GM04503 (cell line): ENCODE measurements at regions not wholly inside any gene's neighbourhood (a gene's known extent, or its start where the extent isn't known, plus 50 kb on each side); places are given as distances from the start of the nearest gene placed in this dataset.
"Not testable (repeated sequence)": the region's sequence is repeated elsewhere in the genome, so short reads cannot be mapped to it uniquely, and the experiment has no call there.

Experiments used
- DNase-seq: peaks from one replicate; pipeline ENCODE4 v3.0.0-alpha.2; 2012; ENCODE audit warnings: low read depth

DNA sequence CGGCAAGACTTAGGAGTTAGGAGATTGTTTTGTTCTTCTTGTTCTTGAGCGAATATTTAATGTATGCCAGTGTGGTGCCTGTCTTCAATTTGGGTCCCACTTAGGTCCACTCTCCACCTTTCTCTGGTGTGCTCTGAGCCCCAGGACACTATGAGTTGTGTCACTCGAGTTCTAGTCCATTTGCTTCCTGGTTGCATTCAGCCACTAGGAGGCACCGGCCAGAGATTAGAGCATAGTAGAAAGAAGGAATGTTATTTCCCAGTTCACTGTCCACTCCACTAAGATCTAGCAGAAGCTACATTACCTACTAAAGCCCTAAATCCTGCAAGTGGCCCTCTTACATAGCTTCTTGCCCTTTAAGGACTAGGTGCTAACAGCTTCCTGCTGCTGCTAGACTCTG is 326.9 kb downstream of the NAF1 start:
- DNase-seq: no peak

DNA sequence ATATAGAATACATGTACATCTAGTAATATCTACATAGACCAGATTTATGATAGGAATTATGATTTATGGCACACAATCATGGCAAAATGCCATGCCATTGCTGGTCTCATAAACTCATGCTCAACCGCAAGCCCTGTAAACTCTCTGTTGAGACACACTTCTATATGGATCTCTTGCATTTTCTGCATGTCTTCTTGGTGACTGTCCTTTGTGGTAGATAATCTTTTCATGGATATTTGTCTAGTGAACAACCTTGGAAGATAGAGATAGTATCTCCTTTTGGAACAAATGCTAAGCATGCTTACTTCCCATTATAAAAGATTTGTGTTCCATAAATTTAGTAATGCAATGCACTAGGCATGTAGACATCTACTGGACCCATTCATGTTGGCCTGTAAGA is 328.0 kb downstream of the NAF1 start:
- no peak for DNase-seq

DNA sequence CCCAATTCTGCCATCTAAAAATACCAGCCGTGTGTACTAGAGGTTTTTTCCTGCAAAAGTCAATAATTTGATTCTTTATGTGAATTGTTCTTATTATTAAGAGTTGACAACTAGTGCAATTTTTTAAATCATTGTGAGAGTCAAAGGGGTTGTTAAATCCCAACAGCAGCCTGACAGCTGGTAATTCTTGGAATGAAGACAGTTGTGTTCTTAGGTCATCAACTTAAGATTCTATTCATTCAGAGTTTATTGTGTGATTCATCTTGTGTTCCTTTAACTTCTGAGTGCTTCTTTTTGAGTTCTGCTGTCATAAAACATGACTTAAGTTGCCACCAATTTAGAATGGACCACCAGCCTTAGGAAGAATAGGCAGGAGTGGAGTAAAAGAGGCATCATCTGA is 329.0 kb downstream of the NAF1 start:
- DNase-seq: no peak

DNA sequence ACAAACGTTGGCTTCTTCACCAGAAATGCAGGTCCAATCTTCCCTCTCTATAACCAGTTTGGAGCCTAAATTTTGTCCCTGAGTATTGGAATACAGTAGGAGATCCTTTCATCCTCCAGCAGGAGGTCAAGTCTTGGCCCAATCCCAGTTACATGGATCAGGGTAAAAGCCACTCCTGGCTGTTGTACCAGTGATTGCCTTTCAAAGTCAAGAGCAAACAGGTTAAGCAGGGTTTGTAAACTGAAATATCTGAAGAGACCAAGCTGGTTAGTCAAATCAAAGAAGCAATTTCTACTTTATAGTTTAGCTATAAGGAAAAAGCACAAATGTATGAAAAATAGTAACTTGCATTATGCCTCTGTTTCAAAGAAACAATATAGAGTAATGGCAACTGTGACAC is 329.4 kb downstream of the NAF1 start:
- DNase-seq: no peak

DNA sequence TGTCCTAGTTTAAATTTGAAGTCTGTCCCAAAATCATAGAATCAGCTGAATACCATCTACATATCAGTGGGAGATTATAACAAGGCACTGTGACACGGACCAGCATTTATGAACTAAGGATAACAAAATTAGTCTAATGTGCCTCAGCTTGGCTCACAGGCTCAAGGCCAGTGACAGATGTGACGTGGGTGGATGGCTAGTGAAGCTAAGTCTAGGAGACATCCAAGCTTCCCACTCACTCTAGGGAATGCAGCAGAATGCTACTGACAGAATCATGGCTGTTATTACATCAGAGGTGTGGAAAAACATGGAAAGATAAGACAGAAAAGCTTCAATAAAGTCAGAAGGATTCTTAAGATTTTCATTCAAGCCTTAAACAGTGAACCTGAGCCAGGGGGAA is 329.9 kb downstream of the NAF1 start:
- DNase-seq: no peak

DNA sequence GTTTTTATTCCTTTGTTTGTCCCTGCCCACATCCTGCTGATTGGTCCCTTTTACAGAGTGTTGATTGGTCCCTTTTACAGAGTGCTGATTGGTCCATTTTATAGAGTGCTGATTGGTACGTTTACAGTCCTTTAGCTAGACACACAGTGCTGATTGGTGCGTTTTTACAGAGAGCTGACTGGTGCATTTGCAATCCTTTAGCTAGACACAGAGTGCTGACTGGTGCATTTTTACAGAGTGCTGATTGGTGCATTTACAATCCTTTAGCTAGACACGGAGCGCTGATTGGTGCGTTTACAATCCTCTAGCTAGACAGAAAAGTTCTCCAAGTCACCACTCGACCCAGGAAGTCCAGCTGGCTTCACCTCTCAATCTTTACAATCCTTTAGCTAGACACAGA is 330.4 kb downstream of the NAF1 start:
- DNase-seq: not testable (repeated sequence)

DNA sequence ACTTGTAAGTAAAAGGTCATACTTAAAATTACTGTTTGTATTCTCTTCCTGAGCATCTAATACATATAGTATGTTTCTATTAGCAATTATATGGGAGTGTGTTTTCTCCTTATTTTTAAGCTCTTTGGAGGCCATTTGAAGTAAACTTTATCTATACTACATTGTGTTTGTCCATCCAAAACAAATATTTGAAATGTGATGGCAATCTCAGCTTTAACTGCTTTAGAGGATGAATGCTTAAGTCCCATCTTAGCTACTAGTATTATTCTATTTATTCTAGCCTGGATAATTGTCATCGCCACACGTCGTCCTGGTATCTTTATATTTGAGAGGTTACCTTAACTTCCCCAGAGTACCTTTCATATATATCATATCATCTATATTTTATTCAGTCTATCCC is 335.8 kb downstream of the NAF1 start:
- DNase-seq: no peak

DNA sequence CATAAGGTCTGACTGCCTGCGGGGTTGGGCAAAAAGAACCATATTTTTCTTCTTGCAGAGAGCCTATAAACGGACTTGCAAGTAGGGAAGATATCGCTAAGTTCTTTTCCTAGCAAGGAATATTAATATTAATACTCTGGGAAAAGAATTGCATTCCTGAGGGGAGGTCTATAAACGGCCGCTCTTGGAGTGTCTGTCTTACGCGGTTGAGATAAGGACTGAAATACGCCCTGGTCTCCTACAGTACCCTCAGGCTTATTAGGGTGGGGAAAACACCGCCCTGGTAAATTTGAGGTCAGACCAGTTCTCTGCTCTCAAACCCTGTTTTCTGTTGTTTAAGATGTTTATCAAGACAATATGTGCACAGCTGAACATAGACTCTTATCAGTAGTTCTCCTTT is 349.3 kb downstream of the NAF1 start:
- DNase-seq: not testable (repeated sequence)

DNA sequence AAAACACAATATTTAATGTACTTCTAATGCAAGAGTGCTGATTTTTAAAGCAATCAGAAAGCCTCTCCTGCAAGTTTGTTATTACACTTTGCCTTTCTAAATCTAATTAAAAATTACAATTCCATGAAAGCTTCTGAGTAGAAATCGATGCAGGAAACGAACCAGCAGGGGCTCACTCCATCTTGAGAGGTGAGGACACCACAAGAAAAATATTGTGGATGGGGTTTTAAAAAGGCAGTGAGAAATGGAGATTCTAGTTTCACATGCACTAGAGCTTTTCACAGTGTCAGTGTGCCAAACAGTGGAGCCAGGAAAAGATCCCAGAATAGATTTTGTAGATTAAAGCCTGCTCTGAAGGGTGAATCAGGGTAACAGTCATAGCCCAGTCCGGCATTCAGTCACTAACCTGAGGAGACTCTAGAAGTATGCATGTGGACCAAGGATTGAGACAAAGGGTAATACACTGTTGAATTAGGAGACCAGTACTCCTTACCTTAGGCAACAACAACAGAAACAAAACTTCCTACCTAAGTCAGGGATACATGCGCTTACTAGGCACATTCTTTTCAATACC is 362.3 kb downstream of the NAF1 start:
- DNase-seq: no peak

DNA sequence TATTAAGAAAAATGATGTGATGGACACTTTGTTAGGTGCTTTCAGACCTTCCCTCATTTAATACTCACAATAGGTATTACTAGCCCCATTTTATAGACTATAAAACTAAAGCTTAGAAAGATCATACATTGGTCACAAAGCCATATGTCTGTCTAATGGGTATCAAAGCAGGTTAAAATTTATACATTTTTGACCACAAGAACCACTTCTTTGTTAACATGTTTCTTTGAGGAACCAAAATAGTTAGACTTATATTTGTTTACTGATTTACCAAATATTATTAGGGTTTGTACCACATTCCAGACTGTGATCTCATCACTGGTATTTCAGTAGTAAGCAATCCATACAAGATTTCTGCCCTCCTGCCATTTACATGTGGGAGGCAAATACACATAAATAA is 363.3 kb downstream of the NAF1 start:
- DNase-seq: no peak

DNA sequence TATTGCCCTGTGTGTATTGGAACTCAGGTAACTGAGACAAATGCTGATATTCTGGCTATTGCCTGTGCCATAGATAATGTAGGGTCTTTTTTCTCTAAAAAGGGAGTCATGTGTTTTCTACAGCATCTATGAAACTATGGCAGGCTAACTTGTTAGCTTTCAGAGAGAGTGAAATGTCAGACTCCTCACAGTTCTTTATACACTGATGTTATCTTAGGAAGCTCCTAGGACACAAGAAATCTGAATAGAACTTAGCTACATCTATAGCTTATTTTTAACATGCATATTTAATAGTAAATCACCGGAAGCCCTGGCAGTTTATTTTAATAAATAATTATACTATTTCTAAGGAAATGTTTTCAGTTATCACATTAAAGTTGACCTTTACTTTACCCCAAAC is 369.6 kb downstream of the NAF1 start:
- no peak for DNase-seq

DNA sequence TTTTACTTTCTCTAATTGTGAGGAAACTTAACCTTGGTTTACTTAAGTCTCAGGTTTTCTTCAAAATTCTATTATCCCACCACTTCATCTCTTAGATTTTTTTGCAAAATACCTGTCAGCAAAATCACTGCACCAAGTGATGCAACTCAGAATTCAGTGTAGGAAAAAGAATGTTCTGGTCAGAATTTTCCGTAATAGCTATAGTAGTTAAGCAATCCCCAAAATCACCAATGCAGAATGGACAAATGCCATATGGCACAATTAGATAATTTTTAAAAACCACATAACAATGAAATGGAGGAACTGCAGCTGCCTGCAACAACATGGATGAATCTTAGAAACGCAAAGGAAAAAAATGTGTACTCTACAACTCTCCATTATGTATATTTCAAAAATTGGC is 373.1 kb downstream of the NAF1 start:
- DNase-seq: no peak

DNA sequence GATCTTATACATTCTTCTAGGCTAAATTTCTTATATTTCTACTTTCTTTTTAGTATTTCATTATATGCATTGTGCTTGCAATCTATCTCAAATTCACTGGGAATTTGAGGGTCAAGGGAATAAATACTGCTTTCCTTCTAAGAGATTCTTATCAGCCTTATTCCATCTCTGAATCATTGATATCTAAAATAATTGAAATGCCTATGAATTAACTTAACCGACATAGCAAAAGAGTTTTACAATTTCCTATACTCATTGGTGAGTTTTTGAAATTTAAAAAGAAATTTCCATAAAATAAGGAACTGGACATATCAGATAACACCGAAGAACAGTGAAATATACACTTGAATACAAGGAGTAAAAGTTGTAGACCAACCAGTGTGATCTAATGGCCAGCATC is 373.7 kb downstream of the NAF1 start:
- DNase-seq: no peak

DNA sequence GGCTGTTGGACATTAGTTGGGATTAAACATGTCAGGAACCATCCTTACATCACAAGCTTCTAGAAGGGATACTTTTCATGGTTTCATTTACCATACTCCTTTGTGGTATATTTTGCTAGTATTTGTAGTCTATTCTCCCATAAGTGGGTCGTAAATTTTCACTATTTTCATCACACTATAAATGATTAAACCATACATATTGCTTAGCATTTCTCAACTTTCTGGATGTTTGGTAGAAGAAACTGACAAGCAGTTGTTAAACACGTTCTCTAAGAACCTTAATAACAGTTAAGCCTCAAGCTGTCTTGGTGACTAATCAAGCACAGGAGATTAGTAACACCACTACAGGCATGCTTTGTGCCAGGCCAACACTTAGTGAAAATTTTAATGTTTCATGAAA is 375.5 kb downstream of the NAF1 start:
- no peak for DNase-seq

DNA sequence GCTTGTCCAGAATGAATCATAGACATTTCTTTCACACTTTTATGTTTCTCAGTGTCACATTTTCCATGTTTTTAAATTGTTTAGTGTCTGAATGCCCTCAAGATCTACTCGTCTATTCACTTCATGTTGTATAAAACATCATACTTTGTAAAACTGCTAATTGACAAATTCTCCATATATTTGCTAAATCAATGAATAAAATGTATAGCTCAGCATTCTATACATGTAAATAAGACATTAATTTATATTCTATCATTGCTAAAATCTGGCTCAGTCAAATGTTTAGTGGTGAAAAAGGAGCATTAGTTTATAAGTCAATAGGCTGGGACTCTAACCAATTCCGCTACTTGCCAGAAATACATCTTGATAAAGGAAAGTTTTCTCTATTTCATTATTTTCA is 379.6 kb downstream of the NAF1 start:
- no peak for DNase-seq

DNA sequence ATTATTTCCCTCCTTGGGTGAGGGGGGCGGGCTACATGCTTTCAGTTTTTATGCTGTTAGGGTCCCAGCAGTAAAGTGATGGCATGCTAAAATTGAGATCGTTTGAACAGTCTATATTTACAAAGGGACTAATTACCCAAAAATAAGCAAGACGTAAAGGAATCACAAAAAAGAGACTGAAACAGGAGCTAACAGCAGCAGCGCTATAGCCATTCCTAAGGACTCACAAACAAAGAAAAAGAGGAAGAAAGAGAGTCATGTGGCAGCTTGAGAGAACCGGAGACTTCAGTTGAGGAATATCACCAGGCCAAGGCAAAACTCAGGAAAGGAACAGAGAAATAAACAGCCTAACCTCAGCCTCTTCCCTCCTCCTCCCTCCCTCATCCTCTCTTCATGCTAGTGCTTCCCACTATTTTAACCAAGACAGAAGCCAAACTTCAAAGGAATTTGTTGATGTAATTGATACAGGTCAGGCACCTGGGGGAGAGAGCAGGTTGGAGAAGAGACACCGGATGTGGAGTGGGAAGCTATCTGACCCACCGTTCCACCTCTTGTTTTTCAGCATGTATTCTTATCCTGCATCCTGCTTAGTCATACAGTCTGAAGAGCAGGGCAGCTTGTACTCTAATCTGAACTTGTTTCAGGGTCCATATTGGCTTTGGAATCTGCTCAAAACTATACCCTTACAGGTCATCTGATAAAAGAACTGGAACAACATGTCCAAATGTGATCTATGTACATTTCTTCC is 383.7 kb downstream of the NAF1 start:
- no peak for DNase-seq

DNA sequence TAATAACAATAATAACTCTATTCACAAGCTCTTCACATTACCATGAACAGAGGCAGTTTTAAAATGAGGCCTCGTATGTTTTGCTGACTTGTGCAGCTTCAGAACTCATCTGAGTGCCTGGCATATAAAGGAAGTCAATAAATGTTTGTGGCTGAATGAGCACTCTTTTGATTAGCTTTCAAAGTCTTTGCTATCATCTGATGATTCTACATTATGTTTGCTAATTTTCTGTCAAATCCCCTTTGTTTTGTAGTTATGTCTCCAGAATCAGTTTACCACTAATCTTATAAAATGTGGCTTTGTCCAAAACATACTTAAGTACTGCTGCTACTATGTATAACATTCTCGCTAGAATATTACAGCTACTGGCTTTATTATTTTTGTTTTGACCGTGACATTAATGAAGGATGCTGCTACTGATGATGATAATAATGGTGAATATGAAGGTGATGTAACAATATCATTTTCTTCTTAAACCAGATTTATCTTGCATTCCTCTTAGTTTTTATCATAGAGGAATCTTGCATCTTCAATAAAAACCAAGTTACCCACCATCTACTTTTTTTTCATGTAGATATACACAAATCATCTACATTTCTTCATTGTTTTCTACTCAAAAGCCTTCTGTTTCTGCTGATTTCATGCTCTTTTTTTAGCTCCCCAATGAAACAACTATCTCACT is 384.5 kb downstream of the NAF1 start:
- no peak for DNase-seq

DNA sequence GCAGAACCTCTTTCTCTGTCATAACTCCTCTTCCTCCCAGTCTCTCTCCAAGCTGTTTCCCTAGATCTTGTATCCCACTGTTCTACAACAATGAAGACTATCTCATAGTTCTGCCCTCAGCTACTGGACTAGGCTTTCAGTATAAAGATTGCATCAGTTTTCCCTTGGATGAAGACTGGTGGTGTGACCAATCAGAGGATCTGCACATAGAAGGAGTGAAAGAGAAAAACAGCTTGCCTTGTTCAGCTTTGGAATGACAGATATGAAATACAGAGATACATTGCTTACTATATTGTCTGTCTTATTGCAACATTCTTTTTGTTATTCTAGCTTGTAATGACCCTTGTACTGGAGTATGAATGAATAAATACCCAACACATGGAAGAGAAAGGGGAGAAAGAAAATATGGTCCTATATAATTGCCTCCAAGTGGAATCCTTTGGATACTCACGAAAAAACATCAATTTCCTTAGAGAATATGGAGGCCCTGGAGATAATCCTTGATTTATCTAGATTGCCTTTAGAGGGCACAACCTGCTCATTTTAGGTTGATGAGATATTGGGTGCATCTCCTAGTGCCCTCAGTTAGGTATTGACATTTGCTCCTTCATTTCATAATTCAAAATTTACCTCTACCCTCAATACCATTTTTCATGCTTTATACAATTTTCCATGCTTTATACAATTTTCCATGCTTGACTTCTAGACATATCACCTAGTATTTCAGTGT is 395.8 kb downstream of the NAF1 start:
- no peak for DNase-seq

DNA sequence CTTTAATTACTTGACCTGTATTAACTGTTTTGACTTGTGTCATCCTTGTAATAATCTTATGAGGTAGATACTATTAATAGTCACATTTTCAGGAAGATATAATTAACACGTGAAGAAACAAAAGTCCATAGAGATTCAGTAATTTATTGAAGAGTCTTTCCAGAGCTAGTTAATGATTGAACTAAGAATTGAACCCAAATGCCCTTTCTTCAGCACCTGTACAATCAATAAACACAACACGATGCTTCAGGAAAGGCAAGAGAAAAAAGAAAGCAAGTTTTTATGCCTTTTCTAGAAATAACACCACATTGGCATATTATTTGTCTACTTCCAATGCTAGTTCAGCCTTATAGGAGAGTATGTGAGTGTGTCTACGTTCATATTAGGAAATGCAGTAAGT is 399.6 kb downstream of the NAF1 start:
- no peak for DNase-seq

DNA sequence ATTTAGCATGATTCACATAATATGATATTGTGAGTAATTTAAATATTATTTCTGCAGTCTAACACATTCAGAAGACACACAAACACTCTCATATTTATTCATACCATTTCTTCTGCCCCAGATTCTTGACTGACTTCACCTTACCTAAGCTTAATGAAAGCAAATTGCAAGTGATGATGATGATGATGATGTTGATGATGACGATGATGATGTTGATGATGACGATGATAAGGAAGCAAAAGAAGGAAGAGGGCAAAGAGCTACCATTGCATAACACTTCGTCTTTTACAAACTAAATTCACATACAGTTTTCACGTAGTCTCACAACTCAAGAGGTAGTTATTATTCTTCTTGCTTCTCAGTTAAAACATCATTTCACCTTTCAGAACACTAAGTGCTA is 404.7 kb downstream of the NAF1 start:
- no peak for DNase-seq

DNA sequence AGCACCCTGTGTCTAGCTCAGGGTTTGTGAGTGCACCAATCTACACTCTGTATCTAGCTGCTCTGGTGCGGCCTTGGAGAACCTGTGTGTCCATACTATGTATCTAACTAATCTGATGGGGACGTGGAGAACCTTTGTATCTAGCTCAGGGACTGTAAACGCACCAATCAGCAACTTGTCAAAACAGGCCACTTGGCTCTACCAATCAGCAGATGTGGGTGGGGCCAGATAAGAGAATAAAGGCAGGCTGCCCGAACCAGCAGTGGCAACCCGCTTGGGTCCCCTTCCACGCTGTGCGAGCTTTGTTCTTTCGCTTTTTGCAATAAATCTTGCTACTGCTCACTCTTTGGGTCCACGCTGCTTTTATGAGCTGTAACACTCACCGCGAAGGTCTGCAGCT is 426.5 kb downstream of the NAF1 start:
- DNase-seq: not testable (repeated sequence)

DNA sequence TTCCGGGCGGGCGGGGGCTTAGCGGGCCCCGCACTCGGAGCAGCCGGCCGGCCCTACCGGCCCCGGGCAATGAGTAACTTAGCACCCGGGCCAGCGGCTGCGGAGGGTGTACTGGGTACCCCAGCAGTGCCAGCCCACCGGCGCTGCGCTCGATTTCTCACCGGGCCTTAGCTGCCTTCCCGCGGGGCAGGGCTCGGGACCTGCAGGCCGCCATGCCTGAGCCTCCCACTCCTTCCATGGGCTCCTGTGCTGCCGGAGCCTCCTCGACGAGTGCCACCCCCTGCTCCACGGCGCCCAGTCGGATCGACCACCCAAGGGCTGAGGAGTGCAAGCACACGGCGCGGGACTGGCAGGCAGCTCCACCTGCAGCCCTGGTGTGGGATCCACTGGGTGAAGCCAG is 427.1 kb downstream of the NAF1 start:
- not testable (repeated sequence) for DNase-seq

DNA sequence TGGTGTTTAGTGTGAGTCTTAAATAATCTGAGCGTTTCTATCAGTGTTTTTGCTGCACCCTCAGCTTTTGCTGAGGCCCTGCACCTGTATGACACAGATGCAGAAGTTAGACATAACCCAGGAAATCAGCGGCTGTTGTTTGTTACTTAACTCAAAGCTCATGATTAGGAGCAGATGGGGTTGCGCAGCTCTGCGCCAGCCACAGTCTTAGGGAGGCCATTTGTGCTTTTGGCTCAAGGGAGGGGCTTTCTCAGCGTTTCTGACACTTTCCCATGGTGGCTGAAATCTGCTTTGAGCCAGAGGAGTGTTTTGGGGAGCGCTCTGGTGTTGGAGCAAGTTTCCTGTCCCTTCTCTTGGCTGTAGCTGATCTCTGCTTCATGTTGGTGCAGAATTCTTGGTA is 433.8 kb downstream of the NAF1 start:
- no peak for DNase-seq
